Kasumi-1 (cell line): ENCODE measurements at regions not wholly inside any gene's neighbourhood (a gene's known extent, or its start where the extent isn't known, plus 50 kb on each side); places are given as distances from the start of the nearest gene placed in this dataset.
"Not testable (repeated sequence)": the region's sequence is repeated elsewhere in the genome, so short reads cannot be mapped to it uniquely, and the experiment has no call there.

Experiments
- DNase-seq, 2 experiments: peaks; one replicate each; lab custom pipeline; 2025; lab: John Stamatoyannopoulos, UW

DNA sequence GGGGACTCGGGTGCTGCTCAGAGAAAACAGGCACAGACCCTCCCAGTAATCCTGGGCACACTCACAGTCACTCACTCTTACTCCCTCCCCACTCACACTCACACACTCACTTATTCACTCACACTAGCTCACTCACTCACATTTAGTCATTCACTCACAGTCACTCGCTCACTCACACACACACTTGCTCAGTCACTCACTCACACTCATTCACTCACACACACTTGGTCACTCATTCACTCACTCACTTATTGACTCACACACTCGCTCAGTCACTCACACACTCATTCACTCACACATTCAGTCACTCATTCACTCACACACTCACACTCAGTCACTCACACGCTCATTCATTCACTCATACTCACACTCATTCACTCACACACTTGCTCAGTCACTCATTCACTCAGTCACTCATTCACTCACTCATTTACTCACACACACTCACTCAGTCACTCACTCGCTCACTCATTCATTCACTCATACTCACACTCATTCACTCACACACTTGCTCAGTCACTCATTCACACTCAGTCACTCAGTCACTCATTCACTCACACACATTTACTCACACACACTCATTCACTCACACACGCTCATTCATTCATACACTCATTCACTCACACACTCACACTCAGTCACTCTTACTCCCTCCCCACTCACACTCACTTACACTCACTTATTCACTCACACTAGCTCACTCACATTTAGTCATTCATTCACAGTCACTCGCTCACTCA, 164.2 kb upstream of the C1orf174 start:
- DNase-seq: no peak

DNA sequence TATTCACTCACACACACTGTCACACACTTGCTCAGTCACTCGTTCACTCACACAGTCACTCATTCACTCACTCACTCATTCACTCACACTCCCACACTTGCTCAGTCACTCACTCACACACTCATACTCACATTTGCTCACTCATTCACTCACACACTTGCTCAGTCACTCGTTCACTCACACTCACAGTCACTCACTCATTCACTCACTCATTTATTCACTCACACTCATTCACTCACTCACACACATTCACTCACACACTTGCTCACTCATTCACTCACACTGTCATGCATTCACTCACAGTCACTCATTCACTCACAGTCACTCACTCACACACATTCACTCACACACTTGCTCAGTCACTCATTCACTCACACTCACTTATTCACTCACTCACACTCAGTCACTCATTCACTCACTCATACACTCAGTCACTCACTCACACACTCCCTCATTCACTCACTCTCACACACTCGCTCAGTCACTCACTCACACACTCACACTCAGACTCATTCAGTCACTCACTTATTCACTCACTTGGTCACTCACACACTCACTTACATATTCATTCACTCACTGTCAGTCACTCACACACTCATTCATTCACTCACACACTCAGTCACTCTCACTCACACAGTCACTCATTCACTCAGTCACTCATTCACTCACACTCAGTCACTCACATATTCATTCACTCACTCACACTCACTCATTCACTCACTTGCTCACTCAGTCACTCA, 167.0 kb upstream of the C1orf174 start:
- no peak for DNase-seq

DNA sequence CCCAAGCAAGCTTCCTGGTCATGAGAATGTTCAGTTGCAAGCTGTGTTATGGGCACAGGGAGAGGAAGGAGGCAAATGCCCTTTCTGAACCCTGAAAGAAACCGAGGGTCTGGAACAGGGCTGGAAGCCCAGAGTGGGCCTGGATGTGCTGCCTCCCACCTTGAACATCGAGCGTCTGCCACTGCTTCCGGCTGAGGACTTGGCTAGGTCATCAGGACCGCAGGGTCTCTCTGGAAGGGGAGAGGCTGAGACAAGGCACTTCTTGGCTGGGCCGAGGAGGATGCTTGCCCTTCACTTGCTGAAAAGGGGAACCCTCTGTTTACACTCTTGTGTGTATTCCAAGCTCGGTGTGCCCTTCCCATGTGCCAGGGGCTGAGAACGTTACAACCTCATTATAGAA, 168.0 kb upstream of the C1orf174 start:
- DNase-seq: no peak

DNA sequence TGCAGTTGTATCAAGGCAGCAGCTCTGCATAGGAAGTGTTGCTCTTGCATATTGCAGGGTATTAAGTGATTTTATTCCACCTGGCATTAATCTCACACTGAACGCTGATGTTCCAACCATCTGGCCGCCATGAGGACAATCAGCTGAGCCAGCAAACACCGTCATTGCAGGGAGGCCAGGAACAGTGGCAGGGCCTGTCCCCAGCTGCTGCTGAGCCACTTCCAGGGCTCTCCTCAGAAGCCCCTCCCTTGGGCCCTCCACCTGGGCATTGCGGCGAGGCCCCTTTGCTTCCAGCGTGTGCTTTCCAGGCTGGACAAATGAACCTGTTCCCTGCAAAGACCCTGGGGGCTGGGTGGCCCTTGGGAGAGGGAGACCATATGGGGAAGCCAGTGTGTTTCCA, 171.6 kb upstream of the C1orf174 start:
- DNase-seq: no peak

DNA sequence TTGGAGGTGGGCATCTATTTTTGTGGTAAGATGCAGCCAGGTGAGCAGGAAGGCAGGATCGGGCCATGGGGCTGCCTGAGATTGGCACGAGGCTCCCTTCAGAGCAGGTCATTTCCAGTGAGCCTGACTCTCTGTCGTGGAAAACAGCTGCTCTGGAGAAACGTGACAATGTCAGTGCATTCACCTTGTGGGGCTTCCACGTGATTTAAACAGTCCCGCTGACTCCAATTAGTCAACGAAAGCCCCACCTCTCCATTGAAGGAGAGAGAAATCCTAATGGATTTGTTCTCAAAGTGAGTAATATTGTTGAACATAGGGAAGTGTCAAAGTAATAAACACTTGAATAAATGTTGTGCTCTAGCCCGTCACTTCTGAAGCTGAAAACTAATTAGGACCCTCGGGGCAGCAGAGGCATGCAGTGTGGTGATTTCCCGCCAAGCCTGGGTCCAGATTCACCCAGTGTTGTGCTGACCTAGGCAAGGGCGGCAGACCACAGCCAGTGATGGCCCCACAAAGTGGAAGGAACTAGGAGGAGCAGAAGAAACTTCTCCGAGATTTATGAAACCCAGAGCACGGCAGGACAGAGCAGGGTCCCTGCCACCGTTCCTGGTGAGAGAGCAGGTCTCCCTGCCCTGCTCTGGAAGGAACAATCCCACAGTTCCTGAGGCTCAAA, 172.5 kb upstream of the C1orf174 start:
- DNase-seq: no peak

DNA sequence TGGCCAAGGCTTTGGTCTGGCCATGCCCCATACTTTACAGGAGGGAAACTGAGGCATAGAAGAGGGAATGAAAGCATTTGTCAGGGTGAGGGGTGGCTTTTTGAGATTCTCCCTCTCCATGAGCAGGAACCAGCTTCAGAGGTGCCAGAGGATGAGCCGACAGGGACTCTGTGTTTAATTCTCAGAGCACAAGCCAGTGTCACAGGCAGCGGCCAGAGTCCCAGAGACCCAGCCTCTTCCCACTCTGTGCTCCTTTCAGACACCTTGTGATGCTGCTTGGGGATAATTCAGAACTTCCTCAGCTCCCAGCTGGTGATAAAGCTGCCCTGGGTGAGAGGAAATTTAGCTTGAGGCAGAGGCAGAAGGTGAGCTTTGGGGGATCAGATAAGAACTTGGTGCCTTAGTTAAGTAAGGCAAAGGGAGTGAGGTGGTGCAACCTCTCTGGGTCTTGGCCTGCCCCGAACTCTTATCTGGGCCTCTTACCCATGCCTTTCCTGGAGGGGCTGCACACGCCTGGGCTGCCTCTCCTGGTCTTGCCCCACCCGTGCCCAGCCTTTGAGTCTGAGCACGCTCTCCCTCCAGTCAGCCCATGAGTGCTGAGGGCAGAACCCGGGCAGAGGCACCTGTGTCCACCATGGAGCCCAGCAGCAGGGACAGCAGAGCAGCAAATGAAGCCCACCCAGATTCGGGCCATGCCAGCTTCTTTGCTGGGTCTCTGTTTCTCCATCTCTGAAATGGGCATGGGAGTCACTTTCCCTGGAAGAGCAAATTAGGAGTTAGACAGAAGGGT, 175.6 kb upstream of the C1orf174 start:
- no peak for DNase-seq

DNA sequence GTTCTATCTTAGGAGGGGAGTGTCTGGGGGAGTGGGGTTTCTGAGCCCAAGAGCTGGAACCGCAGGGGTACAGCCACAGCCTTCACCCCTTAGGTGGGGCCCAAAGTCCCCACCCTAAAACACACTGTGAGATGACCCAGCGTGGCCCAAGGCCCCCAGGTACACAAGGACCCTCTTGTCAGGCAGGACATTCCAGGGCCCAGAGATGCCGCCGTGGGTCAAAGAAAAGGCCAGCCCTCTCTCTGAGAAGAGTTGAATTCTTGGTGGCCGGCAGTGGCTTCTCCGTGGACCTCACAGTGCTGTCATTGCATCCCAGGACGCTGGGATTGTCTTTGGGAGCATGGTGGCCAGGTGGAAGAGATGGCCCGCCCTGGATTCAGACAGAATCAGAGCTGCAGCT, 176.3 kb upstream of the C1orf174 start:
- DNase-seq: no peak

DNA sequence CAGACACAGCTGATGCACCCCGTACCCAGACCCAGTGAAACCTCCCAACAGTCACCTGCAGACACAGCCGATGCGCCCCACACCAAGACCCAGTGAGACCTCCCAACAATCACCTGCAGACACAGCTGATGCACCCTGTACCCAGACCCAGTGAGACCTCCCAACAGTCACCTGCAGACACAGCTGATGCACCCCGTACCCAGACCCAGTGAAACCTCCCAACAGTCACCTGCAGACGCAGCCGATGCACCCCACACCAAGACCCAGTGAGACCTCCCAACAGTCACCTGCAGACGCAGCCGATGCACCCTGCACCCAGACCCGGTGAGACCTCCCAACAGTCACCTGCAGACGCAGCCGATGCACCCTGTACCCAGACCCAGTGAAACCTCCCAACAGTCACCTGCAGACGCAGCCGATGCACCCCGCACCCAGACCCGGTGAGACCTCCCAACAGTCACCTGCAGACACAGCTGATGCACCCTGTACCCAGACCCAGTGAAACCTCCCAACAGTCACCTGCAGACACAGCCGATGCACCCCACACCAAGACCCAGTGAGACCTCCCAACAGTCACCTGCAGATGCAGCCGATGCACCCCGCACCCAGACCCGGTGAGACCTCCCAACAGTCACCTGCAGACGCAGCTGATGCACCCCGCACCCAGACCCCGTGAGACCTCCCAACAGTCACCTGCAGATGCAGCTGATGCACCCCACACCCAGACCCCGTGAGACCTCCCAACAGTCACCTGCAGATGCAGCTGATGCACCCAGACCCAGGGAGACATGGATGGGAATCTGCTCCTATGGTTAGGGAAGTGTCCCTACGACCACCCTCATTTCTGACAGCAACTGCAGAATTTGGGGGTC, 178.3 kb upstream of the C1orf174 start:
- not testable (repeated sequence) for DNase-seq

DNA sequence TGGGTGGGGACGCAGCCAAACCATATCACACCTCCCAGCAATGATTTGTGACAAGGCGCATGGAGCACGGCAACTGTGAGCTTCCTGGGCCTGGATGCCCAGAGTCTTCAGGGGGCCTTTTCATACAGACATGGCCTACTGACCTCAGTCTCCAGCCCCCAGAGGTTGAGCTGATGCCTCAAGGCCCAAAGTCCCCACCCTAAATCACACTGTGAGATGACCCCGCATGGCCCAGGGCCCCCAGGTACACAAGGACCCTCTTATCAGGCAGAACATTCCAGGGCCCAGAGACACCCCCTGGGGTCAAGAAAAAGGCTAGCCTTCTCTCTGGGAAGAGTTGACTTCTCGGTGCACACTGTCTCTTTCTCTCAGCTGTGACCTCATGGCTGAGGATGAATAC, 179.7 kb upstream of the C1orf174 start:
- DNase-seq: no peak

DNA sequence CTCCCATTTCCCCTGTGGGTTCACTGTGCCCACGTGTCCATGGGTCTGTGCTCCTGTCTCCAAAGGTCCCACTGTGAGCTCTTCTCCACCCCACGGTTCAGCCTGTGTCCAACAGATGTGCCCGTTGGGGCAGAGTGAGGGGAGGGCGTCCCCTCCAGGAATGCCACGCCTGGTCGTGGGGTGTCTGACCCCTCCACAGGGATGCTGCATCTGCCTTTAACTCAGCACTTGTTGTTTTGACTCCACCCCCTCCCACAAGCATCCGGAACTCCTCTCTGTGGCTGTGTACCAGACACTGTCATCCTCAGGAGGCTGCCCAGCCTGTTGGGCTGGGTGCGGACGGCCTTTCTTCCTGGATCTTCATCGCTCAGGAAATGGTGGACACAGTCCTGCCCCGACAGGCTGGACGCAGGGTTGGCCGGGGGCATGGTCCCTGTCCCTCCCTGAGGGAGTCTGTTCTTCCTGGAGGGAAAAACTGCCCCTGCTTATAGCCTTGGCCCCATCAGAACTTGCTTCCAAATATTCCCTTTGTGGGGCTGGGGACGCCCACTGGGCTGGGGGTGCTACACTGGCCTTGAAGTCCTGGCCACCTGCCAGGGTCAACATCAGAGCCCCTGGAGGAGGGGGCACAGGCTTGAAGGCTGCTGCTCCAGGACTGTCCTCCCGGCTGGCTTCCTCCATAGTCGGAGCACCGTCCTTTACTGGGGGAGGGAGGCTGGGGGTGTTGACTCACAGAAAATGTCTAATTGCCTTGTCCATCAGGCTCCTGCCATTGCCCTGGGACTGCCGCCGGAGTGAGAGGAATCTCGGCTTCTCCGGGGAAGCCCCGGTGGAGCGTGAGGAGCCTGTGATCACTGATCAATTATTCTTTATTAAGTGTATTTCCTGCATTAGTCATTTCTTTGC, 182.0 kb upstream of the C1orf174 start:
- DNase-seq: no peak

DNA sequence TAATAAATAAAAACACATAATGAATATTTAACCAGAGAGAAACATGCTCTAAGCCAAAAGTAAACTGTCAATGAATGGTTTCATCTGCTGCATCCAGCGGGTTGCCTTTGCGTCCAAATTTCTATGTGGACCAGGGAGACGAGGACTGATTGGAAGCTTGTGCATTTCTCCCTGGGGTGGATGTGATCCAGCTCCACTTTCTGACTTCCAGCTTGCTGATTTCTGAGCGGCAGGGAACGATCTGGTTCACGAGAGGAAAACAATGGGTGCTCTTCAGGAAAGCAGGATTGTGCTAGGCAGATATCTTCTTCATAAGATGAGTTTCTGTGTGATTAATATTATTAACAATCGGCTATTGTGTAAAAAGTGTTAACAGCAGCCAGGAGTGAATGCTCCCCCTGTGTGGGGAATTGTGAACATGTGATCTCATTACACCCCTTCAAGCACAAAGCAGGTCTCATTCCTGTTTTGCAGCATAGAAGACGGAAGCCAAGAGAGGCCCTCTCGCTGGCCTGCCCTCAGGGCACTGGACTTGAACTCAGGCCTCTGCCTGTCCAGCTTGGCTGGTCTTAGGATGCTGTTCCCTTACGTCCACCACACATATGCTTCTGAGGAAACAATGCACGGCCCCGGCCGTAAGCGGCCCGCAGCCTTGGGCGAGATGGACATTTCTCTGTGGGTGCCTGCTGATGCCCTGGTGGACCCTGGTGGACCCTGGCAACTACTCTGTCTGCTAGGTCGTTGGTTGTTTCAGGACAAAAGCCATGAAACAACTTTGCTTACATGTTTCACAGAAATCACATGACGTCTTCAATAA, 183.4 kb upstream of the C1orf174 start:
- no peak for DNase-seq

DNA sequence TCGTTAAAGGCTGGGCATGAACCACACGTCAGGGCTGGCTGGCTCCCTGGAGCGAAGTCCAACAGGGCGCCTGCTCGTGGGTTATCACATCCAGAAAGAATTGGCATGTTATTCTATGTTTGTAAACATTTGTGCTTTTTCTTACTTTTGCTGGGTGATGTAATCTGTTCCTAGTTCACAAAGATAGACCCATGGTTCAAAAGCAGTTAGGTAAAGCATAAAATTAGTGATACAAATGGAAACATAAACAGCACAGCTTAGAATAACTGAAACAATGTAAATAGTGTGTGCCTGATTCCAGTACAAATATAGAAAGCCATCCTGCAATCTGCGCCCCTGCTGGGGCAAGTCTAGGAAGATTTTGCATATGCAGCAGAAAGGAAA, 184.0 kb upstream of the C1orf174 start:
- DNase-seq: no peak

DNA sequence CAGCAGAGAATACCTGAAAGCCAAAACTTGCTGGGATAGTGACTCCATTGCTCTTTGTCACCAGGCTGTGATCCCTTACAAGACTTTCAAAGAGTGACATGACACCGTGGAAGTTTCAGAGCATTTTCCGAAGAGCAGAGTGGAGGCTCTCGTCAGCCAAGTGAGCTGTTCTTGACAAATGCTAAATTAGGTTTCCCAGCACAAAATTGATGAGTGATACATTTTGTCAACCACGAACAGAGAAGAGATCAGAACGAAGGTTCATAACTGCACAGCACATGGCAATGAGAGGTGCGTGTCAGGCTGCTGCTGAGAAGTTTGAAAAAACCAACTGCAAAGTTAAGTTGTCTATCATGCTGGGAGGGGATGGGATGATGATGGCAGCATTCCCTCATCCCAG, 184.4 kb upstream of the C1orf174 start:
- DNase-seq: no peak

DNA sequence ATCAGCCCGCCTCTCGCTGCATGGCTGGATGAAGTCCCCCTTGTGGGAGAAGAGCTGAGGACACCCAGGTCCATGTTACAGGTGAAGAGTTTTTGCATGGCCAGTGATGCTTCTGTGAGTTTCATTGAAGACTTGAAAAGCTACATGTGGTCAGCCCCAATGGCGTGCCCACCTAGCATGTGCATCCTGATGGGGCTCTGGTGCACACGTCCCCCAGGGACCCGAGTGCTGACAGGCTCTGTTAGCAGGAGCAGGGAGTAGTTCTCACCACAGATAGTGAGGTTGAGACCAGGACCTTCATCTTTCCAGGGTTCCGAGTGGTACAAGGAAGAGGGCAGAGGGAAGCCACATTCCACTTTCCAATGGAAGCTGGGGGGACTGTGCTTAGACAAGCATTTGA, 184.8 kb upstream of the C1orf174 start:
- DNase-seq: no peak

DNA sequence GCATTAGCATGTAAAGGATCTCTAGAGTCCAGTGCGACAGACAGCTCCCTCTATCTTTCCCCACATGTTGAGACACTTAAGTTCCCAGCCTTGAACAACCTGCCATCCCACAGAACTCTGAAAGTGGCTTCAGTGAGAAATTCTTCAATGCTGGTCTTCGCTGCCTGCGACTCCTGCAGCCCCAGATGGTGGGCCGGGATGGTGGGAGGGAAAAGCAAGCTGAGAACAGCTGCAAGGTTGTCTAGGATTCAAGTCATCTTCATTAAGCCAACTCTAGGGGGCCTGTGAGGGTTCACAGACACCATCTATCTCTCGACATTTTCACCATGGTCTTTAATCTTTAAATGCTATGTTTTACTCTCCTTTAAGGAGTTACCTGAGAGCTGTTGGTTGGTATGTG, 185.5 kb upstream of the C1orf174 start:
- no peak for DNase-seq

DNA sequence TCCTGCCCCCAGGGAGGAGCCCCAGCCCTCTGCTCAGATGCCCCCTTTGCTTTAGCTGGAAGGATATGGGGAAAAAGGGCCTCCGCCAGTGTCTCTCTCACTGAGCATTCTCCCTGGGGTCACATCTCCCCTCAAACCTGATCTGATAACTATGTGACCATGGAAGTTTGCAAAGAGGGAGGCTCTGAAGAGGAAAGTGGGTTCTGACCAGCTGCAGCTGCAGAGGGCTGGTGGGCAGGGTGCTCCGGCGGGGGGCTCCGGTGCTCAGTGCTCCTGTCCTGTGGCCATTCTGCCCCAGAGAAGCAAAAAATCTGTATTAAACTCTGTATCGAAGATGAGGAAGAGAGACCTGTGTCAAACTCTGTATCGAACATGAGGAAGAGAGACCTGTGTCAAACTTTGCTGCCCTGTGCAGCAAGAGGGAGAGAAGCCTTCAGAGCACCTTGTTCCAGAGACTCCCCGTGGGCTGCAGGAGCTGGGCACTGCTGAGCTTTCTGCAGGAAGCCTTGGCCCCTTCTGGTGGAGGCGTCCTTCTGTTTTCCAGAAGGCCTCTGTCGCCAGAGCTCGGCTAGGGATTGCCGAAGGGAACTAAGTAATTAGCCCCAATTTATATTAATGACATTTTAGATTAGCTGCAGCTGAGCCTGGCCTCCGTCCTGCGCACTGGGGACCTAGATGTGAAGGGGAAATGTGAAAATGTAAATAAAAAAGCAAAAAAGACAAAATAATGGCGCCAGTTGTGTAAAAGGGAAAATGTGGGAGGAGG, 186.2 kb upstream of the C1orf174 start:
- DNase-seq: no peak

DNA sequence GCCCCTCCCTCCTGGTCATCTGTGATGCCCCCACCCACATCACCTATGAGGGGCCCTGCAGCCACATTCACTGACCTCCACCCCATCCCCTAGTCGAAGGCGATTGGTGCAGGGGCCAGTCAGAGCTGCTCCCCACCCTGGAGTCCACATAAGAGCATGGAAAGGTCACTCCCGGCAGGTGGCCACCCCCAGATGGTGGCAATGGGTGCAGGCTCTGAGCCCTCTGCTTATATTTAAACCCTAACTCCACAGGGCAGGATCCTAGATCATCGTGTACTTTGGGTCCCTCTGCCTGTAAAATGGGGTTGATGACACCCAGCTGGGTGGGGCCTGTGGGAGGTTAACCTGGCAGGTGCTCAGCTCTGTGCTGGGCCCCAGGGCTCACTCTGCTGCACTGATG, 186.8 kb upstream of the C1orf174 start:
- no peak for DNase-seq

DNA sequence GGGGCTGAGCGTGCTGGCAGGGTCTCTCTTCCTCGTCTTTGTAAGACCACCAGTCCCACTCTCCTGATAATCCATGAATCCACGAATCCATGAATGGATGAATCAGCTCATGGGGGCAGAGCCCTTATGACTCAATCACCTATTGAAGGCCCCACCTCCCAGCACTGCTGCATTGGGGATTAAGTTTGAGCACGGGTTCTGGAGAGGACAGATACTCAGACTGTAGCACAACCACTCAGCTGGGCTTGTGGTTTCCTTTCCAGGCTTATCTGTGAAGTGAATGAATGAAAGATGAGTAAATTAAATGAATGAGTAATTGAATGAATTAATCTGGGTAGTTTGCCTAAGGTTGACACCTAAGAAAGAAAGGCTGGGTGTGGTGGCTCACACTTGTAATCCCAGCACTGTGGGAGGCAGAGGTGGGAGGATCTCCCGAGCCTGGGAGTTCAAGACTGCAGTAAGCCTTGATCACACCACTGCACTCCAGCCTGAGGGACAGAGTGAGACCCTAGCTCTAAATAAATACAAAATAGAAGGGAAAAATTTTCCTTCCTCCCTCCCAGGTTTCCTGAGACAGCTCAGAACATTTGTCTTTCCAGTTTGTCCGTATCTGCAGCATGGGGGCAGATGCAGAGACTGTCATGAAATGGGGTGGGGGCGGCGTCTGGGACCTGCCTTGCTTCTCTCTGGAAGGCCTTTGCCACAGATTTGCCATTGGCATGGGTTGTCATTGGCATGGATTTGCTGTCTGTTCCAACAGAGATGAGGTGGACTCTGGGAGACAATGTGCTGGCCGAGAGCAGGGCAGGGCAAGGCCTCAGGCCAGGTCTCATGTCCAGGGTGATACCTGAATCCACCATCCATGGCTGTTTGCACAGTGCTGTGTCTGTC, 187.7 kb upstream of the C1orf174 start:
- DNase-seq: no peak
